ENCODE measurements at regions not wholly inside any gene's neighbourhood (a gene's known extent, or its start where the extent isn't known, plus 50 kb on each side); places are given as distances from the start of the nearest gene placed in this dataset.

GRCh38 chr16:51710905-51711563, 560.0 kb upstream of the SALL1 start:
- DNase-seq = no peak

- DNase-seq = no peak
Observed at GRCh38 chr16:51710186-51710585, 559.1 kb upstream of the SALL1 start.

- DNase-seq = no peak
Observed at GRCh38 chr16:51708861-51709260, 557.8 kb upstream of the SALL1 start.

GRCh38 chr16:51707666-51708065, 556.6 kb upstream of the SALL1 start:
- DNase-seq = no peak

- DNase-seq = no peak
Observed at GRCh38 chr16:51705142-51705541, 554.1 kb upstream of the SALL1 start.

GRCh38 chr16:51701025-51701424, 550.0 kb upstream of the SALL1 start:
- DNase-seq = no peak

- DNase-seq = no peak
Observed at GRCh38 chr16:51699686-51700396, 548.8 kb upstream of the SALL1 start.

- no peak for DNase-seq
Observed at GRCh38 chr16:51698647-51699046, 547.6 kb upstream of the SALL1 start.

GRCh38 chr16:51697454-51697853, 546.4 kb upstream of the SALL1 start:
- DNase-seq = no peak

- DNase-seq = no peak
Observed at GRCh38 chr16:51696376-51696775, 545.3 kb upstream of the SALL1 start.

- no peak for DNase-seq
Observed at GRCh38 chr16:51691109-51691508, 540.0 kb upstream of the SALL1 start.

GRCh38 chr16:51685498-51685897, 534.4 kb upstream of the SALL1 start:
- no peak for DNase-seq

GRCh38 chr16:51683882-51684281, 532.8 kb upstream of the SALL1 start:
- DNase-seq = no peak

GRCh38 chr16:51682905-51683304, 531.8 kb upstream of the SALL1 start:
- no peak for DNase-seq

GRCh38 chr16:51674615-51675014, 523.5 kb upstream of the SALL1 start:
- DNase-seq = no peak

- DNase-seq = no peak
Observed at GRCh38 chr16:51670527-51670926, 519.5 kb upstream of the SALL1 start.

GRCh38 chr16:51666821-51667220, 515.8 kb upstream of the SALL1 start:
- DNase-seq = no peak

- DNase-seq = no peak
Observed at GRCh38 chr16:51666074-51666473, 515.0 kb upstream of the SALL1 start.

- DNase-seq = no peak
Observed at GRCh38 chr16:51665436-51665998, 514.4 kb upstream of the SALL1 start.

GRCh38 chr16:51658531-51658930, 507.5 kb upstream of the SALL1 start:
- DNase-seq = no peak

- DNase-seq = no peak
Observed at GRCh38 chr16:51657848-51658247, 506.8 kb upstream of the SALL1 start.

GRCh38 chr16:51655249-51655648, 504.2 kb upstream of the SALL1 start:
- no peak for DNase-seq

- no peak for DNase-seq
Observed at GRCh38 chr16:51651061-51651466, 500.0 kb upstream of the SALL1 start.

- no peak for DNase-seq
Observed at GRCh38 chr16:51649631-51650030, 498.6 kb upstream of the SALL1 start.

GRCh38 chr16:51648526-51648925, 497.5 kb upstream of the SALL1 start:
- DNase-seq = no peak

All from NCI-H1436 treated with DMSO at 0.1 percent for 48 hours (cell line).